SK-N-SH (cell line): ENCODE measurements at regions not wholly inside any gene's neighbourhood (a gene's known extent, or its start where the extent isn't known, plus 50 kb on each side); places are given as distances from the start of the nearest gene placed in this dataset.

Experiments
- CTCF ChIA-PET: fragments of 300-600, 350-600 bp; formaldehyde crosslinking; extraction: SDS; loops from one replicate; lab custom pipeline; 2021; lab: Yijun Ruan, JAX
- POLR2A ChIA-PET: fragments of 350-600 bp; sonication (Branson Sonifier 250); formaldehyde crosslinking; extraction: SDS; loops from one replicate; lab custom pipeline; 2020; ENCODE audit warnings: antibody characterized with exemption, inconsistent platforms; lab: Yijun Ruan, JAX
- DNase-seq: peaks from one replicate; pipeline ENCODE4 v3.0.0; 2012
- H2AFZ ChIP-seq: fragments of 200-600 bp; sonication (generic); 2 replicates; pipeline ENCODE4 v1.8.1; 2016; ENCODE audit warnings: antibody characterized with exemption, mild to moderate bottlenecking, low read depth
- H3F3A ChIP-seq: fragments of 200-600 bp; sonication (generic); replicated peaks from 2 replicates; pipeline ENCODE3; 2016; ENCODE audit warnings: antibody characterized with exemption, mild to moderate bottlenecking; ENCODE audit not compliant: insufficient read depth
- H3K27ac ChIP-seq, 2 experiments: fragments of 200-500 bp in 1 of 2; fragments of 200-600 bp in 1 of 2; sonication (Bioruptor generic) in 1 of 2; sonication (generic), shearing (Covaris generic) in 1 of 2; 2 replicates each; pipeline versions ENCODE4 v1.5.1 to v1.6.1; 2014 to 2016; ENCODE audit warnings: low read depth in 2 of 2, inconsistent platforms in 1 of 2, low read length in 1 of 2, mild to moderate bottlenecking in 1 of 2, mixed read lengths in 1 of 2
- H3K27me3 ChIP-seq: fragments of 200-600 bp; sonication (generic), shearing (Covaris generic); 2 replicates; pipeline ENCODE4 v1.6.1; 2016; ENCODE audit warnings: mixed run types; ENCODE audit not compliant: insufficient read depth
- H3K36me3 ChIP-seq, 2 experiments: fragments of 200-500 bp in 1 of 2; fragments of 200-600 bp in 1 of 2; sonication (Bioruptor generic) in 1 of 2; sonication (generic) in 1 of 2; replicated peaks in 1 of 2; 2 replicates each; pipeline versions ENCODE3 to v1.5.1; 2014 to 2016; ENCODE audit warnings: low read length in 1 of 2, mild to moderate bottlenecking in 1 of 2; ENCODE audit not compliant: insufficient read depth in 2 of 2, control insufficient read depth in 1 of 2
- H3K4me1 ChIP-seq, 2 experiments: fragments of 200-500 bp in 1 of 2; fragments of 200-600 bp in 1 of 2; sonication (Bioruptor generic) in 1 of 2; sonication (generic), shearing (Covaris generic) in 1 of 2; 2 replicates each; pipeline versions ENCODE4 v1.5.1 to v1.6.1; 2014 to 2016; ENCODE audit warnings: low read depth in 1 of 2, low read length in 1 of 2, mixed run types in 1 of 2; ENCODE audit not compliant: insufficient read depth in 2 of 2, control insufficient read depth in 1 of 2
- H3K4me2 ChIP-seq: fragments of 200-600 bp; sonication (generic), shearing (Covaris generic); 2 replicates; pipeline ENCODE4 v1.6.1; 2017; ENCODE audit warnings: mixed run types
- H3K4me3 ChIP-seq, 2 experiments: fragments of 200-500 bp in 1 of 2; fragments of 200-600 bp in 1 of 2; sonication (Bioruptor generic) in 1 of 2; sonication (generic), shearing (Covaris generic) in 1 of 2; 2 replicates each; pipeline versions ENCODE4 v1.5.1 to v1.8.1; 2014 to 2016; ENCODE audit warnings: low read depth in 2 of 2, inconsistent platforms in 1 of 2, low read length in 1 of 2, mild to moderate bottlenecking in 1 of 2, mixed read lengths in 1 of 2, moderate library complexity in 1 of 2
- H3K79me2 ChIP-seq: fragments of 200-600 bp; sonication (generic); 2 replicates; pipeline ENCODE4 v1.8.1; 2017; ENCODE audit warnings: mild to moderate bottlenecking; ENCODE audit not compliant: insufficient read depth
- H3K9ac ChIP-seq: fragments of 200-600 bp; sonication (generic); 2 replicates; pipeline ENCODE4 v1.6.1; 2017; ENCODE audit warnings: mixed run types
- H3K9me2 ChIP-seq: fragments of 200-600 bp; sonication (generic); 2 replicates; pipeline ENCODE4 v1.6.1; 2017; ENCODE audit warnings: mixed run types
- H3K9me3 ChIP-seq: fragments of 200-600 bp; sonication (generic); 2 replicates; pipeline ENCODE4 v1.6.1; 2017; ENCODE audit warnings: mixed run types, mild to moderate bottlenecking, moderate library complexity
- H4K20me1 ChIP-seq: fragments of 200-600 bp; sonication (generic); 2 replicates; pipeline ENCODE4 v1.6.1; 2017; ENCODE audit warnings: mild to moderate bottlenecking, mixed run types; ENCODE audit not compliant: insufficient read depth
- CTCF ChIP-seq: fragments of 200-600 bp; sonication (generic); IDR thresholded peaks from 2 replicates; pipeline ENCODE4 v1.6.1; 2017; ENCODE audit warnings: antibody characterized with exemption, mild to moderate bottlenecking, moderate library complexity
- FOSL2 ChIP-seq: IDR thresholded peaks from 2 replicates; pipeline ENCODE4 v1.4.0; 2012; ENCODE audit warnings: low read depth, mild to moderate bottlenecking, moderate library complexity, borderline replicate concordance
- FOXJ3 ChIP-seq: sonication (generic); formaldehyde crosslinking; IDR thresholded peaks from 2 replicates; pipeline ENCODE4 v1.5.1; 2020; ENCODE audit warnings: mild to moderate bottlenecking, missing genetic modification reagents
- FOXM1 ChIP-seq: IDR thresholded peaks from 2 replicates; pipeline ENCODE4 v1.4.0; 2012; ENCODE audit warnings: low read depth, mild to moderate bottlenecking
- GABPA ChIP-seq: IDR thresholded peaks from 2 replicates; pipeline ENCODE4 v1.4.0; 2012; ENCODE audit warnings: low read depth, mild to moderate bottlenecking
- GATA2 ChIP-seq: sonication (generic); formaldehyde crosslinking; IDR thresholded peaks from 2 replicates; pipeline ENCODE4 v1.5.0; 2020; ENCODE audit warnings: mild to moderate bottlenecking, missing genetic modification reagents
- IRF3 ChIP-seq: fragments of 150-350 bp; IDR thresholded peaks from 2 replicates; pipeline ENCODE4 v1.6.1; 2016; ENCODE audit warnings: mild to moderate bottlenecking, low read depth, low read length
- JUND ChIP-seq: IDR thresholded peaks from 2 replicates; pipeline ENCODE4 v1.4.0; 2012
- MEF2A ChIP-seq: IDR thresholded peaks from 2 replicates; pipeline ENCODE4 v1.4.0; 2012; ENCODE audit warnings: low read depth, borderline replicate concordance
- NFIC ChIP-seq: IDR thresholded peaks from 2 replicates; pipeline ENCODE4 v1.4.0; 2012; ENCODE audit warnings: borderline replicate concordance
- NRF1 ChIP-seq: IDR thresholded peaks from 2 replicates; pipeline ENCODE4 v1.6.1; 2012; ENCODE audit warnings: low read depth, mild to moderate bottlenecking, low read length
- PBX3 ChIP-seq: IDR thresholded peaks from 2 replicates; pipeline ENCODE4; 2012
- POLR2AphosphoS5 ChIP-seq: IDR thresholded peaks from 2 replicates; pipeline ENCODE4 v1.6.1; 2012; ENCODE audit warnings: low read depth, low read length
- RAD21 ChIP-seq: IDR thresholded peaks from 2 replicates; pipeline ENCODE4 v1.6.1; 2012; ENCODE audit warnings: mild to moderate bottlenecking, low read length
- RCOR1 ChIP-seq: fragments of 150-350 bp; IDR thresholded peaks from 2 replicates; pipeline ENCODE4 v1.6.1; 2017; ENCODE audit warnings: antibody characterized with exemption, low read length
- RXRA ChIP-seq: IDR thresholded peaks from 2 replicates; pipeline ENCODE4 v1.4.0; 2012; ENCODE audit warnings: low read depth, mild to moderate bottlenecking, borderline replicate concordance
- SMC3 ChIP-seq: IDR thresholded peaks from 2 replicates; pipeline ENCODE4 v1.6.1; 2012; ENCODE audit warnings: low read depth, low read length, improper control_type of control experiment
- TEAD4 ChIP-seq: IDR thresholded peaks from 2 replicates; pipeline ENCODE4 v1.4.0; 2012; ENCODE audit warnings: mild to moderate bottlenecking, borderline replicate concordance; ENCODE audit not compliant: insufficient read depth
- ZBTB33 ChIP-seq: IDR thresholded peaks from 2 replicates; pipeline ENCODE4 v1.4.0; 2012; ENCODE audit warnings: low read depth, borderline replicate concordance
- WGBS: methylation state at CpG from one replicate; pipeline ENCODE4 v1.1.6; 2017; ENCODE audit warnings: low lambda C conversion rate; 5-methylcytosine and 5-hydroxymethylcytosine counted together

GRCh38 chr5:152170350-152170749, 234.7 kb downstream of the NMUR2 start:
- Histone ChIP-seq H2AFZ (no peak overlapping the region), H3K36me3 (no peaks in the 10 kb centered on the region), H4K20me1 (no peaks in the 10 kb centered on the region), H3K79me2 (no peaks in the 10 kb centered on the region), H3K9me3 (no peaks in the 10 kb centered on the region), H3K27ac (no peak overlapping the region), H3K9ac (no peak overlapping the region), H3K4me1 (no peaks in the 10 kb centered on the region), H3F3A (no peaks in the 10 kb centered on the region), H3K4me3 (no peak overlapping the region), H3K27me3 (no peaks in the 10 kb centered on the region; the same call in 1 of the 2 replicates), H3K9me2 (no peaks in the 10 kb centered on the region; the same call in 1 of the 2 replicates), H3K4me2 (no peak overlapping the region)
- ChIA-PET POLR2A (no interaction called here), CTCF (no interaction called here)
- DNase-seq: no peak
- TF ChIP-seq SMC3 (no peak), RXRA (no peak), GATA2 (no peak), PBX3 (no peak), GABPA (no peak), RAD21 (no peak), FOXM1 (no peak), FOXJ3 (no peak), ZBTB33 (no peak), RCOR1 (no peak), TEAD4 (no peak), NRF1 (no peak)
- WGBS: 9% methylated on average over 3 of the region's 4 CpGs

GRCh38 chr5:152164860-152165259, 240.2 kb upstream of the GLRA1 start:
- Histone ChIP-seq H3K4me1 (no peaks in the 10 kb centered on the region), H3K36me3 (no peaks in the 10 kb centered on the region), H3K9ac (no peak overlapping the region), H3K9me3 (no peaks in the 10 kb centered on the region), H3K4me3 (no peak overlapping the region), H2AFZ (no peak overlapping the region), H3K9me2 (no peaks in the 10 kb centered on the region), H3F3A (no peaks in the 10 kb centered on the region), H3K4me2 (no peak overlapping the region), H3K79me2 (no peaks in the 10 kb centered on the region), H4K20me1 (no peaks in the 10 kb centered on the region), H3K27ac (no peak overlapping the region), H3K27me3 (no peaks in the 10 kb centered on the region)
- 20% methylated on average over 2 of the region's 2 CpGs for WGBS
- DNase-seq: no peak
- TF ChIP-seq JUND (no peak), GABPA (no peak), MEF2A (no peak), CTCF (no peak; the same call in 1 of the 2 replicates), POLR2AphosphoS5 (no peak), GATA2 (no peak), ZBTB33 (no peak), SMC3 (no peak), IRF3 (no peak), RAD21 (no peak), NFIC (no peak), FOSL2 (no peak)
- ChIA-PET POLR2A (no interaction called here), CTCF (interaction anchor here (2.6 kb wide), 1 partner anchor 22 kb away, joined by 8 read pairs; no protein-coding TSS in a partner anchor)
